ENCODE measurements at regions not wholly inside any gene's neighbourhood (a gene's known extent, or its start where the extent isn't known, plus 50 kb on each side); places are given as distances from the start of the nearest gene placed in this dataset.

DNA sequence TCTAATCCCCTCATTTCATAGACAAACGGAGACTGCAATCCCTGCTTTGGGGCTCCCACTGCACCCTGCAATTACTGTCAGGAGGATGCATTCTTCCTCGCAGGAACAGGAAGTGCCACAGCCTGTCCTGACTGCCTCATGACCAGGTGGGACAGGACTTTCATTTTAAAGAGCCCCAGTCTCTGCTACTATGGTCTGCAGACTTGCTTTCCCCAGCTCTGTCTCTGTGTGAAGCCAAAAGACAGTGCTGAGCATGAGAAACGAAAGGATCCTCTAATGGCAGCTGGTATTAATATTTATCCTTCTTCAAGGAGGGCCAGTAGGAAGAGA is 60.0 kb upstream of the PNMA1 start:
- no peak for TF ChIP-seq CTCF (IDR thresholded peaks at IDR 0.05)
- no peak for TF ChIP-seq POLR2A (IDR thresholded peaks at IDR 0.05)

All from heart left ventricle (tissue), 13 donors.